Neural cell (in vitro differentiated cells): ENCODE measurements at regions not wholly inside any gene's neighbourhood (a gene's known extent, or its start where the extent isn't known, plus 50 kb on each side); places are given as distances from the start of the nearest gene placed in this dataset.

Experiments used
- EZH2 ChIP-seq: fragments of 200-600, 300-800 bp; shearing (Covaris generic), sonication (generic); IDR thresholded peaks from 2 replicates; pipeline ENCODE4 v1.6.1; 2014; ENCODE audit warnings: antibody characterized with exemption, low read length, borderline replicate concordance, mild to moderate bottlenecking; ENCODE audit not compliant: insufficient read depth, poor library complexity, severe bottlenecking
- POLR2AphosphoS5 ChIP-seq: IDR thresholded peaks from 2 replicates; pipeline ENCODE4 v1.6.1; 2012
- RAD21 ChIP-seq: fragments of 450-650 bp; conservative IDR thresholded peaks from 2 replicates; pipeline ENCODE4 v1.6.1; 2014; ENCODE audit warnings: antibody characterized with exemption, mild to moderate bottlenecking, moderate library complexity
- TF ChIP-seq, protein P1 (sequence below): fragments of 450-650 bp; IDR thresholded peaks from 2 replicates; pipeline ENCODE4 v1.5.1; 2014; ENCODE audit warnings: antibody characterized with exemption, mild to moderate bottlenecking, moderate library complexity; ENCODE audit not compliant: poor library complexity, severe bottlenecking

GRCh38 chr7:51968461-51968860 is 651.9 kb upstream of the COBL start:
- TF ChIP-seq, protein P1, sequence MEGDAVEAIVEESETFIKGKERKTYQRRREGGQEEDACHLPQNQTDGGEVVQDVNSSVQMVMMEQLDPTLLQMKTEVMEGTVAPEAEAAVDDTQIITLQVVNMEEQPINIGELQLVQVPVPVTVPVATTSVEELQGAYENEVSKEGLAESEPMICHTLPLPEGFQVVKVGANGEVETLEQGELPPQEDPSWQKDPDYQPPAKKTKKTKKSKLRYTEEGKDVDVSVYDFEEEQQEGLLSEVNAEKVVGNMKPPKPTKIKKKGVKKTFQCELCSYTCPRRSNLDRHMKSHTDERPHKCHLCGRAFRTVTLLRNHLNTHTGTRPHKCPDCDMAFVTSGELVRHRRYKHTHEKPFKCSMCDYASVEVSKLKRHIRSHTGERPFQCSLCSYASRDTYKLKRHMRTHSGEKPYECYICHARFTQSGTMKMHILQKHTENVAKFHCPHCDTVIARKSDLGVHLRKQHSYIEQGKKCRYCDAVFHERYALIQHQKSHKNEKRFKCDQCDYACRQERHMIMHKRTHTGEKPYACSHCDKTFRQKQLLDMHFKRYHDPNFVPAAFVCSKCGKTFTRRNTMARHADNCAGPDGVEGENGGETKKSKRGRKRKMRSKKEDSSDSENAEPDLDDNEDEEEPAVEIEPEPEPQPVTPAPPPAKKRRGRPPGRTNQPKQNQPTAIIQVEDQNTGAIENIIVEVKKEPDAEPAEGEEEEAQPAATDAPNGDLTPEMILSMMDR: peak; percentile 30
- TF ChIP-seq POLR2AphosphoS5: no peak
- peak; percentile 44 for TF ChIP-seq RAD21
- no peak for TF ChIP-seq EZH2
